GM23338 (cell line): ENCODE measurements at regions not wholly inside any gene's neighbourhood (a gene's known extent, or its start where the extent isn't known, plus 50 kb on each side); places are given as distances from the start of the nearest gene placed in this dataset.

Experiments
- CTCF ChIP-seq, 2 experiments: fragments of 200-600 bp in 1 of 2; sonication (generic) in 1 of 2; conservative IDR thresholded peaks; 2 replicates each; pipeline versions ENCODE4 v1.5.1 to v1.6.1; 2016 to 2017; ENCODE audit warnings: antibody characterized with exemption in 2 of 2, low read depth in 2 of 2, mild to moderate bottlenecking in 2 of 2, moderate library complexity in 1 of 2
- EZH2 ChIP-seq: fragments of 200-600 bp; sonication (generic); IDR thresholded peaks from one replicate; pipeline ENCODE4 v1.8.0; 2017; ENCODE audit warnings: antibody characterized with exemption, mild to moderate bottlenecking, low read depth; ENCODE audit not compliant: unreplicated experiment
- JUNB ChIP-seq: IDR thresholded peaks from one replicate; pipeline ENCODE4 v1.6.1; 2016; ENCODE audit warnings: antibody characterized with exemption; ENCODE audit not compliant: unreplicated experiment
- POLR2AphosphoS5 ChIP-seq: IDR thresholded peaks from 2 replicates; pipeline ENCODE4 v1.6.1; 2016; ENCODE audit warnings: antibody characterized with exemption, low read depth
- REST ChIP-seq: IDR thresholded peaks from one replicate; pipeline ENCODE4 v1.6.1; 2018; ENCODE audit warnings: antibody characterized with exemption; ENCODE audit not compliant: unreplicated experiment

- TF ChIP-seq CTCF (conservative IDR thresholded peaks at IDR 0.05; ENCODE audit: low read depth in 2 of 2) (no peak), REST (no peak), POLR2AphosphoS5 (no peak), EZH2 (no peak), JUNB (no peak)
These were observed 206.8 kb upstream of the SP4 start for GRCh38 chr7:21221130-21221529.
